Suprapubic skin (tissue), 4 donors: ENCODE measurements at regions not wholly inside any gene's neighbourhood (a gene's known extent, or its start where the extent isn't known, plus 50 kb on each side); places are given as distances from the start of the nearest gene placed in this dataset.

Experiments used
- CTCF ChIP-seq, 2 donors: fragments of 200-600 bp in 1 of 2; fragments of 450-650 bp in 1 of 2; sonication (generic) in 1 of 2; IDR thresholded peaks; one replicate each; pipeline ENCODE4 v1.5.1; 2016 to 2019; ENCODE audit warnings: antibody characterized with exemption in 2 of 2, mild to moderate bottlenecking in 1 of 2, moderate library complexity in 1 of 2
- EP300 ChIP-seq: sonication (generic); formaldehyde crosslinking; IDR thresholded peaks from one replicate; pipeline ENCODE4 v1.6.1; 2017; ENCODE audit warnings: antibody characterized with exemption
- POLR2A ChIP-seq, 2 donors: fragments of 450-650 bp; IDR thresholded peaks; one replicate each; pipeline ENCODE4 v1.6.1; 2017; ENCODE audit warnings: antibody characterized with exemption in 2 of 2, mild to moderate bottlenecking in 2 of 2, moderate library complexity in 2 of 2
- POLR2AphosphoS5 ChIP-seq, 3 donors: sonication (generic); formaldehyde crosslinking; IDR thresholded peaks; one replicate each; pipeline ENCODE4 v1.6.1; 2017; ENCODE audit warnings: antibody characterized with exemption in 3 of 3

- TF ChIP-seq CTCF (IDR thresholded peaks at IDR 0.05): no peak
- TF ChIP-seq EP300: no peak
- no peak for TF ChIP-seq POLR2A (IDR thresholded peaks at IDR 0.05)
- TF ChIP-seq POLR2AphosphoS5 (IDR thresholded peaks at IDR 0.05): no peak
These were observed 75.5 kb downstream of the ING2 start for GRCh38 chr4:183580370-183580769.
